OCI-LY7 (cell line): ENCODE measurements at regions not wholly inside any gene's neighbourhood (a gene's known extent, or its start where the extent isn't known, plus 50 kb on each side); places are given as distances from the start of the nearest gene placed in this dataset.

ENCODE experiments used
- BruUV-seq: library from RNA; stranded (reverse); fragments of 400-500 nt; replicated peaks from 2 replicates; lab custom pipeline; 2021; lab: Mats Ljungman, UMichigan
- CTCF ChIA-PET: fragments of 300-600 bp; sonication (Branson Sonifier 250); formaldehyde crosslinking; loops from one replicate; lab custom pipeline; 2022; ENCODE audit warnings: antibody characterized with exemption; ENCODE audit not compliant: unreplicated experiment; lab: Charles Lee
- POLR2A ChIA-PET: fragments of 300-600 bp; sonication (Branson Sonifier 250); formaldehyde crosslinking; loops from one replicate; lab custom pipeline; 2022; ENCODE audit warnings: antibody characterized with exemption; lab: Charles Lee
- DNase-seq: peaks from one replicate; pipeline ENCODE4 v3.0.0-alpha.2; 2015; ENCODE audit warnings: low spot score
- H2AFZ ChIP-seq: fragments of 200-600 bp; sonication (generic), shearing (Covaris generic); 2 replicates; pipeline ENCODE4 v1.6.1; 2014; ENCODE audit warnings: mild to moderate bottlenecking, antibody characterized with exemption, low read length, moderate library complexity
- H3K27ac ChIP-seq: fragments of 200-600 bp; sonication (generic); 2 replicates; pipeline ENCODE4 v1.5.1; 2014; ENCODE audit warnings: mixed run types, low read depth, mild to moderate bottlenecking, moderate library complexity, low read length, inconsistent platforms; ENCODE audit not compliant: poor library complexity, severe bottlenecking
- H3K36me3 ChIP-seq: fragments of 200-600 bp; sonication (generic); 2 replicates; pipeline ENCODE4 v1.6.1; 2014; ENCODE audit warnings: mild to moderate bottlenecking, antibody characterized with exemption, low read length, moderate library complexity, mixed read lengths; ENCODE audit not compliant: insufficient read depth
- H3K4me1 ChIP-seq: fragments of 200-600 bp; sonication (generic); 2 replicates; pipeline ENCODE4 v1.5.1; 2014; ENCODE audit warnings: mild to moderate bottlenecking, low read length; ENCODE audit not compliant: insufficient read depth, poor library complexity, severe bottlenecking
- H3K4me2 ChIP-seq: fragments of 200-600 bp; sonication (generic); 2 replicates; pipeline ENCODE4 v1.6.1; 2014; ENCODE audit warnings: mild to moderate bottlenecking, low read length
- H3K4me3 ChIP-seq: fragments of 200-600 bp; sonication (generic); 2 replicates; pipeline ENCODE4 v1.5.1; 2014; ENCODE audit warnings: mild to moderate bottlenecking, low read depth, low read length; ENCODE audit not compliant: poor library complexity, severe bottlenecking
- H3K79me2 ChIP-seq: fragments of 200-600 bp; sonication (generic); 2 replicates; pipeline ENCODE4 v1.6.1; 2016; ENCODE audit warnings: low read depth, mild to moderate bottlenecking, low read length, moderate library complexity, mixed read lengths; ENCODE audit not compliant: insufficient read depth
- H3K9me2 ChIP-seq: fragments of 200-600 bp; sonication (generic); 2 replicates; pipeline ENCODE4 v1.6.1; 2016; ENCODE audit warnings: mild to moderate bottlenecking, low read length, mixed read lengths; ENCODE audit not compliant: insufficient read depth
- H3K9me3 ChIP-seq: fragments of 200-600 bp; sonication (generic); 2 replicates; pipeline ENCODE4 v1.6.1; 2014; ENCODE audit warnings: mild to moderate bottlenecking, mixed run types, low read length, mixed read lengths
- H4K20me1 ChIP-seq: fragments of 200-600 bp; sonication (generic); 2 replicates; pipeline ENCODE4 v1.6.1; 2014; ENCODE audit warnings: mild to moderate bottlenecking, antibody characterized with exemption, low read length, moderate library complexity, mixed read lengths; ENCODE audit not compliant: insufficient read depth
- EZH2phosphoT487 ChIP-seq: fragments of 200-600 bp; sonication (generic); IDR thresholded peaks from 2 replicates; pipeline ENCODE4 v1.6.1; 2018; ENCODE audit warnings: low read depth, borderline replicate concordance, mild to moderate bottlenecking, mixed run types, antibody characterized with exemption, low read length, moderate library complexity, mixed read lengths
- intact Hi-C: fragments of 100-400 bp; cut with micrococcal nuclease; formaldehyde crosslinking; loops from one replicate; pipeline ENCODE4 v1.10.0; 2022; ENCODE audit not compliant: unreplicated experiment
- TF ChIP-seq, protein P1 (sequence below): fragments of 200-600 bp; sonication (generic); conservative IDR thresholded peaks from 2 replicates; pipeline ENCODE4 v1.5.1; 2014; ENCODE audit warnings: mild to moderate bottlenecking, antibody characterized with exemption, low read length, moderate library complexity, mixed read lengths

DNA sequence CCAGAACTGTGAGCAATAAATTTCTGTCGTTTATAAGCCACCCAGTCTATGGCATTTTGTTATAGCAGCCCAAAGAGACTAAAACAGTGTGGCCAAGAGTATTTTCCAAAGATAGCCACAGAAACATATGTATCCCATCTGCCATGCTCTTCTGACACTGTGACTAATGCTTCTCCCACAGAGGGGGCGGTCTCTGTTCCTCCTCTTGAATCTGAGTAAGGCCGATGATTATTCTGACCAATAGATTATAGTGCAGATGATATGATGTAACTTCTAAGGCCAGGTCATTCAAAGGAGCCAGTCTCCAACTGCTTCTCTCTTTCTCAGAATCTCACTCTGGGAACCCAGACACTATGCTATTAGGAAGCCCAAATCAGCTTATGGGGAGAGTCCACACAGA, 570.7 kb downstream of the BCOR start:
- H3K9me2 ChIP-seq, result no peaks in the 10 kb centered on the region
- H2AFZ ChIP-seq, result no peak overlapping the region
- no peak overlapping the region for H3K4me2 ChIP-seq
- DNase-seq, result no peak
- no TSS peak for BruUV-seq
- TF ChIP-seq, protein P1, sequence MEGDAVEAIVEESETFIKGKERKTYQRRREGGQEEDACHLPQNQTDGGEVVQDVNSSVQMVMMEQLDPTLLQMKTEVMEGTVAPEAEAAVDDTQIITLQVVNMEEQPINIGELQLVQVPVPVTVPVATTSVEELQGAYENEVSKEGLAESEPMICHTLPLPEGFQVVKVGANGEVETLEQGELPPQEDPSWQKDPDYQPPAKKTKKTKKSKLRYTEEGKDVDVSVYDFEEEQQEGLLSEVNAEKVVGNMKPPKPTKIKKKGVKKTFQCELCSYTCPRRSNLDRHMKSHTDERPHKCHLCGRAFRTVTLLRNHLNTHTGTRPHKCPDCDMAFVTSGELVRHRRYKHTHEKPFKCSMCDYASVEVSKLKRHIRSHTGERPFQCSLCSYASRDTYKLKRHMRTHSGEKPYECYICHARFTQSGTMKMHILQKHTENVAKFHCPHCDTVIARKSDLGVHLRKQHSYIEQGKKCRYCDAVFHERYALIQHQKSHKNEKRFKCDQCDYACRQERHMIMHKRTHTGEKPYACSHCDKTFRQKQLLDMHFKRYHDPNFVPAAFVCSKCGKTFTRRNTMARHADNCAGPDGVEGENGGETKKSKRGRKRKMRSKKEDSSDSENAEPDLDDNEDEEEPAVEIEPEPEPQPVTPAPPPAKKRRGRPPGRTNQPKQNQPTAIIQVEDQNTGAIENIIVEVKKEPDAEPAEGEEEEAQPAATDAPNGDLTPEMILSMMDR, result no peak
- no peak for TF ChIP-seq EZH2phosphoT487
- ChIA-PET POLR2A (no interaction called here), CTCF (no interaction called here)
- H3K4me1 ChIP-seq, result no peaks in the 10 kb centered on the region
- intact Hi-C loops, result no loop called here
- H4K20me1 ChIP-seq, result no peaks in the 10 kb centered on the region
- H3K27ac ChIP-seq, result no peak overlapping the region
- H3K79me2 ChIP-seq, result no peaks in the 10 kb centered on the region
- H3K4me3 ChIP-seq, result no peak overlapping the region
- no peaks in the 10 kb centered on the region for H3K36me3 ChIP-seq
- no peaks in the 10 kb centered on the region for H3K9me3 ChIP-seq

DNA sequence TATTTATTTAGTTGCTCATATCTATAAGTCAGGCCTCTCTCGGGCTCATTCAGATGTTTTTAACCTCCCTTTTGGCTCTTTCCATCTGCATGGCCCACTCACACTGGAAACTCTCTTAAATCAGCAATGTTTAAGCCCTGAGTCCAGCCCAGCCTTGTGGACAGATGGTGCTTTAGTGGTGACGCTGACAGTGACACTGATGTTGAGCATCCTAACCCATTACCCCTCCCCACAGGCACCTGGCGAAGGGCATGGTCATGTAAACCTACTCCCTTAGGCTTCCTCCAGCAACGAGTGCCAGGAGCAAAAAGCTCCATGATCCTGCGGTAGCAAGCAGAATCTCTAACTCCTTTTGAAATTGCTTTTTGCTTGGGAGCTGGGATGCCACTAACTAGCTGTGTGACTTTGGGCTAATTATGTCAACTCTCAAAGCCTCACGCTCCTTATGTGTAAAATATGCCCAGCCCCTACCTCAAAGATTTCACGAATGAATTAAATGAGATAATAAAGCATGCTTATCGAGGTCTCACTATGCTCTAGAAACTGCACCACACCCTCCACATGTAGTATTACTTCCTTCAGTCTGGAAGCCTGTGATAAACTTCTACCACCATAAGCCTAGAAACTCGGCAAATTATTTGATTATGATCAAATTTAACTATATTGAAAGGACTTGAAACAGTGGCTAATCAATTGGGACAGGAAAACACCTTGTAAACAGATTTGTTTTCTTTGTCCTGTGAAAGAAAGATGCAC, 569.4 kb downstream of the BCOR start:
- no TSS peak for BruUV-seq
- H3K27ac ChIP-seq, result no peak overlapping the region
- H3K79me2 ChIP-seq, result no peaks in the 10 kb centered on the region
- no peak for DNase-seq
- H3K9me3 ChIP-seq, result no peaks in the 10 kb centered on the region
- H3K9me2 ChIP-seq, result no peaks in the 10 kb centered on the region
- ChIA-PET POLR2A (no interaction called here), CTCF (no interaction called here)
- H4K20me1 ChIP-seq, result no peaks in the 10 kb centered on the region
- intact Hi-C loops, result no loop called here
- no peak overlapping the region for H3K4me2 ChIP-seq
- no peaks in the 10 kb centered on the region for H3K4me1 ChIP-seq
- no peak overlapping the region for H3K4me3 ChIP-seq
- no peaks in the 10 kb centered on the region for H3K36me3 ChIP-seq
- TF ChIP-seq, protein P1, result no peak
- no peak for TF ChIP-seq EZH2phosphoT487
- H2AFZ ChIP-seq, result no peak overlapping the region

DNA sequence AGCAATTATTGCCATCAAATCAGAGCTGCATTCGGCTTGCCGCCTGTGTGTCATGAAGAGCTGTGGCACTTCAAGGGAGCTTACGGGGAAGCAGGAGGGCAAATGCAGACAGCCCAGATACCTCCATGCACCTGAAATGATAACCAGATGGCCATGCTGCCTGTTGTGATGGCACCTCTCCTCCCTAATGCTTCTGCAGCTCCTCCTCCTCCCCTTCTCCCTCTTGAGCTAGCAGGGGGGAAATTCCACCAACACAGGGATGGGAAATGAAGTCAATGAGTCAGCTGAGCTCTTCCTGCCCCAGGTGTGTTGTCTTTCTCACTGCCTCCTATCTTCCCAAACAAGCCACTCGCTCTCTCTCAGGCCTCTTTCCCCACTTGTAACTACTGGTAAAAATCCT, 565.0 kb downstream of the BCOR start:
- Histone ChIP-seq H3K27ac (no peak overlapping the region), H3K4me3 (no peak overlapping the region), H3K36me3 (no peaks in the 10 kb centered on the region), H2AFZ (no peak overlapping the region), H3K79me2 (no peaks in the 10 kb centered on the region), H3K9me2 (no peaks in the 10 kb centered on the region), H4K20me1 (no peaks in the 10 kb centered on the region), H3K4me1 (no peaks in the 10 kb centered on the region), H3K4me2 (no peak overlapping the region), H3K9me3 (no peaks in the 10 kb centered on the region)
- intact Hi-C loops, result no loop called here
- ChIA-PET POLR2A (interaction anchor here (0.6 to 1.2 kb wide), 2 partner anchors 9 to 316 kb away, joined by 3 read pairs; no protein-coding TSS in a partner anchor), CTCF (no interaction called here)
- BruUV-seq, result no TSS peak
- TF ChIP-seq, protein P1, result no peak
- TF ChIP-seq EZH2phosphoT487, result no peak
- no peak for DNase-seq
